ENCODE measurements at regions not wholly inside any gene's neighbourhood (a gene's known extent, or its start where the extent isn't known, plus 50 kb on each side); places are given as distances from the start of the nearest gene placed in this dataset.

GRCh38 chr15:35167675-35168074 lies 82.6 kb upstream of the NANOGP8 start:
- no peak overlapping the region for H3K27ac ChIP-seq (ENCODE audit: low read depth in 1 of 2, low read length in 1 of 2)
- 92% methylated on average over 2 of the region's 2 CpGs for WGBS
- no peaks in the 10 kb centered on the region for H3K4me1 ChIP-seq (ENCODE audit: control insufficient read depth in 2 of 2, insufficient read depth in 2 of 2, low read length in 2 of 2)
- no peak overlapping the region for H3K4me3 ChIP-seq (ENCODE audit: low read length in 2 of 2)
- H3K27me3 ChIP-seq (ENCODE audit: control insufficient read depth in 2 of 2, insufficient read depth in 1 of 2, low read length in 1 of 2): no peaks in the 10 kb centered on the region
- no peak for DNase-seq (ENCODE audit: low read depth in 6 of 9, low spot score in 9 of 9)
- H3K36me3 ChIP-seq (ENCODE audit: control insufficient read depth in 2 of 2, insufficient read depth in 2 of 2, low read length in 1 of 2): no peaks in the 10 kb centered on the region
- H3K9me3 ChIP-seq (ENCODE audit: control insufficient read depth in 2 of 2, insufficient read depth in 1 of 2, low read length in 1 of 2): no peaks in the 10 kb centered on the region

GRCh38 chr15:35166730-35167359 lies 81.8 kb upstream of the NANOGP8 start:
- Histone ChIP-seq H3K36me3 (ENCODE audit: control insufficient read depth in 2 of 2, insufficient read depth in 2 of 2, low read length in 1 of 2) (no peaks in the 10 kb centered on the region), H3K4me1 (ENCODE audit: control insufficient read depth in 2 of 2, insufficient read depth in 2 of 2, low read length in 2 of 2) (no peaks in the 10 kb centered on the region), H3K4me3 (ENCODE audit: low read length in 2 of 2) (no peak overlapping the region), H3K27me3 (ENCODE audit: control insufficient read depth in 2 of 2, insufficient read depth in 1 of 2, low read length in 1 of 2) (no peaks in the 10 kb centered on the region), H3K9me3 (ENCODE audit: control insufficient read depth in 2 of 2, insufficient read depth in 1 of 2, low read length in 1 of 2) (no peaks in the 10 kb centered on the region), H3K27ac (ENCODE audit: low read depth in 1 of 2, low read length in 1 of 2) (no peak overlapping the region)
- WGBS: 92% methylated on average over 3 of the region's 3 CpGs
- DNase-seq (ENCODE audit: low read depth in 6 of 9, low spot score in 9 of 9): no peak

GRCh38 chr15:35161694-35162093 lies 76.6 kb upstream of the NANOGP8 start:
- DNase-seq (ENCODE audit: low read depth in 6 of 9, low spot score in 9 of 9): no peak
- Histone ChIP-seq H3K9me3 (ENCODE audit: control insufficient read depth in 2 of 2, insufficient read depth in 1 of 2, low read length in 1 of 2) (no peaks in the 10 kb centered on the region), H3K27ac (ENCODE audit: low read depth in 1 of 2, low read length in 1 of 2) (no peak overlapping the region), H3K4me3 (ENCODE audit: low read length in 2 of 2) (no peak overlapping the region), H3K4me1 (ENCODE audit: control insufficient read depth in 2 of 2, insufficient read depth in 2 of 2, low read length in 2 of 2) (no peaks in the 10 kb centered on the region), H3K27me3 (ENCODE audit: control insufficient read depth in 2 of 2, insufficient read depth in 1 of 2, low read length in 1 of 2) (no peaks in the 10 kb centered on the region), H3K36me3 (ENCODE audit: control insufficient read depth in 2 of 2, insufficient read depth in 2 of 2, low read length in 1 of 2) (no peaks in the 10 kb centered on the region)
- 95% methylated on average over 1 of the region's 1 CpG for WGBS

- no peak for DNase-seq (ENCODE audit: low read depth in 6 of 9, low spot score in 9 of 9)
- 98% methylated on average over 2 of the region's 2 CpGs for WGBS
- H3K27ac ChIP-seq (ENCODE audit: low read depth in 1 of 2, low read length in 1 of 2): no peak overlapping the region
- H3K9me3 ChIP-seq (ENCODE audit: control insufficient read depth in 2 of 2, insufficient read depth in 1 of 2, low read length in 1 of 2): no peaks in the 10 kb centered on the region
- no peaks in the 10 kb centered on the region for H3K36me3 ChIP-seq (ENCODE audit: control insufficient read depth in 2 of 2, insufficient read depth in 2 of 2, low read length in 1 of 2)
- no peaks in the 10 kb centered on the region for H3K4me1 ChIP-seq (ENCODE audit: control insufficient read depth in 2 of 2, insufficient read depth in 2 of 2, low read length in 2 of 2)
- no peak overlapping the region for H3K4me3 ChIP-seq (ENCODE audit: low read length in 2 of 2)
- no peaks in the 10 kb centered on the region for H3K27me3 ChIP-seq (ENCODE audit: control insufficient read depth in 2 of 2, insufficient read depth in 1 of 2, low read length in 1 of 2)
These were observed 74.1 kb upstream of the NANOGP8 start for GRCh38 chr15:35159170-35159569.

- H3K27me3 ChIP-seq (ENCODE audit: control insufficient read depth in 2 of 2, insufficient read depth in 1 of 2, low read length in 1 of 2): no peaks in the 10 kb centered on the region
These were observed 66.7 kb upstream of the NANOGP8 start for GRCh38 chr15:35151782-35152181.

GRCh38 chr15:35151381-35151780 lies 66.3 kb upstream of the NANOGP8 start:
- WGBS: 97% methylated on average over 2 of the region's 2 CpGs
- no peak overlapping the region for H3K4me3 ChIP-seq (ENCODE audit: low read length in 2 of 2)
- H3K27ac ChIP-seq (ENCODE audit: low read depth in 1 of 2, low read length in 1 of 2): no peak overlapping the region
- no peaks in the 10 kb centered on the region for H3K27me3 ChIP-seq (ENCODE audit: control insufficient read depth in 2 of 2, insufficient read depth in 1 of 2, low read length in 1 of 2)
- H3K9me3 ChIP-seq (ENCODE audit: control insufficient read depth in 2 of 2, insufficient read depth in 1 of 2, low read length in 1 of 2): no peaks in the 10 kb centered on the region
- no peaks in the 10 kb centered on the region for H3K4me1 ChIP-seq (ENCODE audit: control insufficient read depth in 2 of 2, insufficient read depth in 2 of 2, low read length in 2 of 2)
- DNase-seq (ENCODE audit: low read depth in 6 of 9, low spot score in 9 of 9): no peak
- no peaks in the 10 kb centered on the region for H3K36me3 ChIP-seq (ENCODE audit: control insufficient read depth in 2 of 2, insufficient read depth in 2 of 2, low read length in 1 of 2)

More at GRCh38 chr15:35151782-35152181, 66.7 kb upstream of the NANOGP8 start:
- Histone ChIP-seq H3K36me3 (ENCODE audit: control insufficient read depth in 2 of 2, insufficient read depth in 2 of 2, low read length in 1 of 2) (no peaks in the 10 kb centered on the region), H3K4me3 (ENCODE audit: low read length in 2 of 2) (no peak overlapping the region), H3K27ac (ENCODE audit: low read depth in 1 of 2, low read length in 1 of 2) (no peak overlapping the region), H3K4me1 (ENCODE audit: control insufficient read depth in 2 of 2, insufficient read depth in 2 of 2, low read length in 2 of 2) (no peaks in the 10 kb centered on the region), H3K9me3 (ENCODE audit: control insufficient read depth in 2 of 2, insufficient read depth in 1 of 2, low read length in 1 of 2) (no peaks in the 10 kb centered on the region)
- 95% methylated on average over 8 of the region's 8 CpGs for WGBS
- DNase-seq (ENCODE audit: low read depth in 6 of 9, low spot score in 9 of 9): no peak

- no peaks in the 10 kb centered on the region for H3K9me3 ChIP-seq (ENCODE audit: control insufficient read depth in 2 of 2, insufficient read depth in 1 of 2, low read length in 1 of 2)
- H3K27ac ChIP-seq (ENCODE audit: low read depth in 1 of 2, low read length in 1 of 2): no peak overlapping the region
- no peaks in the 10 kb centered on the region for H3K36me3 ChIP-seq (ENCODE audit: control insufficient read depth in 2 of 2, insufficient read depth in 2 of 2, low read length in 1 of 2)
- no peak overlapping the region for H3K4me3 ChIP-seq (ENCODE audit: low read length in 2 of 2)
- no peaks in the 10 kb centered on the region for H3K4me1 ChIP-seq (ENCODE audit: control insufficient read depth in 2 of 2, insufficient read depth in 2 of 2, low read length in 2 of 2)
- 95% methylated on average over 3 of the region's 3 CpGs for WGBS
- no peak for DNase-seq (ENCODE audit: low read depth in 6 of 9, low spot score in 9 of 9)
- no peaks in the 10 kb centered on the region for H3K27me3 ChIP-seq (ENCODE audit: control insufficient read depth in 2 of 2, insufficient read depth in 1 of 2, low read length in 1 of 2)
These were observed 65.3 kb upstream of the NANOGP8 start for GRCh38 chr15:35150361-35150760.

- Histone ChIP-seq H3K9me3 (ENCODE audit: control insufficient read depth in 2 of 2, insufficient read depth in 1 of 2, low read length in 1 of 2) (no peaks in the 10 kb centered on the region), H3K27me3 (ENCODE audit: control insufficient read depth in 2 of 2, insufficient read depth in 1 of 2, low read length in 1 of 2) (no peaks in the 10 kb centered on the region), H3K4me3 (ENCODE audit: low read length in 2 of 2) (no peak overlapping the region), H3K4me1 (ENCODE audit: control insufficient read depth in 2 of 2, insufficient read depth in 2 of 2, low read length in 2 of 2) (no peaks in the 10 kb centered on the region), H3K27ac (ENCODE audit: low read depth in 1 of 2, low read length in 1 of 2) (no peak overlapping the region), H3K36me3 (ENCODE audit: control insufficient read depth in 2 of 2, insufficient read depth in 2 of 2, low read length in 1 of 2) (no peaks in the 10 kb centered on the region)
- no peak for DNase-seq (ENCODE audit: low read depth in 6 of 9, low spot score in 9 of 9)
- 97% methylated on average over 1 of the region's 1 CpG for WGBS
These were observed 60.2 kb upstream of the NANOGP8 start for GRCh38 chr15:35145336-35145735.

GRCh38 chr15:35142578-35142977 lies 57.5 kb upstream of the NANOGP8 start:
- H3K27ac ChIP-seq (ENCODE audit: low read depth in 1 of 2, low read length in 1 of 2): no peak overlapping the region
- no peak overlapping the region for H3K4me3 ChIP-seq (ENCODE audit: low read length in 2 of 2)
- no peaks in the 10 kb centered on the region for H3K4me1 ChIP-seq (ENCODE audit: control insufficient read depth in 2 of 2, insufficient read depth in 2 of 2, low read length in 2 of 2)
- H3K27me3 ChIP-seq (ENCODE audit: control insufficient read depth in 2 of 2, insufficient read depth in 1 of 2, low read length in 1 of 2): no peaks in the 10 kb centered on the region
- H3K9me3 ChIP-seq (ENCODE audit: control insufficient read depth in 2 of 2, insufficient read depth in 1 of 2, low read length in 1 of 2): no peaks in the 10 kb centered on the region
- H3K36me3 ChIP-seq (ENCODE audit: control insufficient read depth in 2 of 2, insufficient read depth in 2 of 2, low read length in 1 of 2): no peaks in the 10 kb centered on the region
- no peak for DNase-seq (ENCODE audit: low read depth in 6 of 9, low spot score in 9 of 9)
- 95% methylated on average over 3 of the region's 3 CpGs for WGBS

Data from thymus (tissue), 11 donors.